ENCODE measurements at regions not wholly inside any gene's neighbourhood (a gene's known extent, or its start where the extent isn't known, plus 50 kb on each side); places are given as distances from the start of the nearest gene placed in this dataset.

GRCh38 chr18:41391616-41392595 lies 563.1 kb upstream of the PIK3C3 start:
- Histone ChIP-seq H3K4me3 (ENCODE audit: low read depth, low read length, poor library complexity, severe bottlenecking) (no peak overlapping the region), H3K9me3 (ENCODE audit: low read length) (no peaks in the 10 kb centered on the region), H3F3A (ENCODE audit: insufficient read depth, low read length) (no peaks in the 10 kb centered on the region), H3K4me2 (ENCODE audit: low read length) (no peak overlapping the region), H3K79me2 (ENCODE audit: insufficient read depth, low read length) (no peaks in the 10 kb centered on the region), H3K4me1 (ENCODE audit: insufficient read depth, low read length, severe bottlenecking) (no peaks in the 10 kb centered on the region), H2AFZ (ENCODE audit: low read length) (no peak overlapping the region), H3K9ac (ENCODE audit: low read length) (no peak overlapping the region), H3K9me2 (ENCODE audit: low read depth, low read length) (no peaks in the 10 kb centered on the region), H3K27me3 (ENCODE audit: insufficient read depth, low read length) (no peaks in the 10 kb centered on the region), H4K20me1 (ENCODE audit: insufficient read depth, low read length) (no peaks in the 10 kb centered on the region), H3K36me3 (ENCODE audit: insufficient read depth, low read length) (no peaks in the 10 kb centered on the region), H3K27ac (ENCODE audit: low read depth, low read length, poor library complexity, severe bottlenecking) (no peak overlapping the region)
- TF ChIP-seq EZH2 (IDR thresholded peaks at IDR 0.05; ENCODE audit: borderline replicate concordance, low read length) (no peak), CTCF (IDR thresholded peaks at IDR 0.05; ENCODE audit: low read length) (peak; percentile 51)

DNA sequence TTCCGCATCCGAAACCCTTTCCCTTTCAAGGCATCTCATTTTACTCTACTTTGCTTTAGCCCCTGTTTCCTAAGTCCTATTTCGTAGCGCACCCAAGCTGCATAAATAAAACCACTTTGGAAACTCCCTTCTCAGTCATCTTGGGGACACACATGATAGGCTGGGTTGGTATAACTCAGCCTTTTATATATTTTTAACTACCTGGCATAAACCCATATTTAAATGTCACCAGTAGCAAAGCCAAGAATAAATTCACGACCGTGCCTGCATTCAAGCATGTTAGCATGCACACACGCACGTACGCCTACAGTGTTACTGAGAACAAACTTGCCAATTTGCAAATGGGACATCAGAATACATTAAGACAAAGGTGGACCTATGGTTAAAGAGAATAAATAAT lies 564.7 kb upstream of the PIK3C3 start:
- H2AFZ ChIP-seq (ENCODE audit: low read length), result no peak overlapping the region

GRCh38 chr18:41378598-41378997 lies 576.4 kb upstream of the PIK3C3 start:
- H3K9me2 ChIP-seq (ENCODE audit: low read depth, low read length), result no peaks in the 10 kb centered on the region
- no peak overlapping the region for H3K4me3 ChIP-seq (ENCODE audit: low read depth, low read length, poor library complexity, severe bottlenecking)
- H4K20me1 ChIP-seq (ENCODE audit: insufficient read depth, low read length), result no peaks in the 10 kb centered on the region
- no peak for TF ChIP-seq EZH2 (IDR thresholded peaks at IDR 0.05; ENCODE audit: borderline replicate concordance, low read length)
- TF ChIP-seq CTCF (IDR thresholded peaks at IDR 0.05; ENCODE audit: low read length), result peak; percentile 3; the same call in 1 of the 2 replicates
- H3K9me3 ChIP-seq (ENCODE audit: low read length), result no peaks in the 10 kb centered on the region
- H3K36me3 ChIP-seq (ENCODE audit: insufficient read depth, low read length), result no peaks in the 10 kb centered on the region
- no peak overlapping the region for H3K9ac ChIP-seq (ENCODE audit: low read length)
- no peak overlapping the region for H3K27ac ChIP-seq (ENCODE audit: low read depth, low read length, poor library complexity, severe bottlenecking)
- no peaks in the 10 kb centered on the region for H3K79me2 ChIP-seq (ENCODE audit: insufficient read depth, low read length)
- H3K4me2 ChIP-seq (ENCODE audit: low read length), result no peak overlapping the region
- H2AFZ ChIP-seq (ENCODE audit: low read length), result no peak overlapping the region
- no peaks in the 10 kb centered on the region for H3K27me3 ChIP-seq (ENCODE audit: insufficient read depth, low read length)
- no peaks in the 10 kb centered on the region for H3F3A ChIP-seq (ENCODE audit: insufficient read depth, low read length)
- H3K4me1 ChIP-seq (ENCODE audit: insufficient read depth, low read length, severe bottlenecking), result no peaks in the 10 kb centered on the region

More for the DNA sequence above, 564.7 kb upstream of the PIK3C3 start:
- no peaks in the 10 kb centered on the region for H3K4me1 ChIP-seq (ENCODE audit: insufficient read depth, low read length, severe bottlenecking)
- H3K27me3 ChIP-seq (ENCODE audit: insufficient read depth, low read length), result no peaks in the 10 kb centered on the region
- H3K36me3 ChIP-seq (ENCODE audit: insufficient read depth, low read length), result no peaks in the 10 kb centered on the region
- no peak overlapping the region for H3K9ac ChIP-seq (ENCODE audit: low read length)
- TF ChIP-seq CTCF (IDR thresholded peaks at IDR 0.05; ENCODE audit: low read length) (no peak), EZH2 (IDR thresholded peaks at IDR 0.05; ENCODE audit: borderline replicate concordance, low read length) (no peak)
- H3K9me2 ChIP-seq (ENCODE audit: low read depth, low read length), result no peaks in the 10 kb centered on the region
- no peaks in the 10 kb centered on the region for H4K20me1 ChIP-seq (ENCODE audit: insufficient read depth, low read length)
- H3K9me3 ChIP-seq (ENCODE audit: low read length), result no peaks in the 10 kb centered on the region
- H3K27ac ChIP-seq (ENCODE audit: low read depth, low read length, poor library complexity, severe bottlenecking), result no peak overlapping the region
- no peak overlapping the region for H3K4me3 ChIP-seq (ENCODE audit: low read depth, low read length, poor library complexity, severe bottlenecking)
- no peaks in the 10 kb centered on the region for H3F3A ChIP-seq (ENCODE audit: insufficient read depth, low read length)
- no peak overlapping the region for H3K4me2 ChIP-seq (ENCODE audit: low read length)
- no peaks in the 10 kb centered on the region for H3K79me2 ChIP-seq (ENCODE audit: insufficient read depth, low read length)
